ENCODE measurements at regions not wholly inside any gene's neighbourhood (a gene's known extent, or its start where the extent isn't known, plus 50 kb on each side); places are given as distances from the start of the nearest gene placed in this dataset.

DNA sequence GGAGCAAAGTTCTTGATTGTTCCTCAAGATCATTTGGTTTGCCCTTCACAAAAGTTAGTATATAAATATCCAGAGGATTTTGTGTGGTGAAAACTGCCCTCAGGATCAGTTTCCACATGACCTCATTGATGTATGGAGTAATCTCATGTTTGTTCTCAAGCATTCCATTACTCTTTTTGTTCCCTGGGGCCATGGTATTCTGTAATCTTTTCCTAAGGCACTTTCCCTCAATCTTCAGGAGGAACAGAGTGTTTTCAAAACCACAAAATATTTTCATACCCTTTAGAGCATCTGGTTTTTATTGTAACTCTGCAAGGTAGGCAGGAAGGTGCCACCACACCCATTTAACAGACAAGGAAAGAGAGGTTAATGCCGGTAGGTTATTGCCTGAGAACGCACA lies 99.6 kb downstream of the FAM181B start:
- TF ChIP-seq, protein P1, sequence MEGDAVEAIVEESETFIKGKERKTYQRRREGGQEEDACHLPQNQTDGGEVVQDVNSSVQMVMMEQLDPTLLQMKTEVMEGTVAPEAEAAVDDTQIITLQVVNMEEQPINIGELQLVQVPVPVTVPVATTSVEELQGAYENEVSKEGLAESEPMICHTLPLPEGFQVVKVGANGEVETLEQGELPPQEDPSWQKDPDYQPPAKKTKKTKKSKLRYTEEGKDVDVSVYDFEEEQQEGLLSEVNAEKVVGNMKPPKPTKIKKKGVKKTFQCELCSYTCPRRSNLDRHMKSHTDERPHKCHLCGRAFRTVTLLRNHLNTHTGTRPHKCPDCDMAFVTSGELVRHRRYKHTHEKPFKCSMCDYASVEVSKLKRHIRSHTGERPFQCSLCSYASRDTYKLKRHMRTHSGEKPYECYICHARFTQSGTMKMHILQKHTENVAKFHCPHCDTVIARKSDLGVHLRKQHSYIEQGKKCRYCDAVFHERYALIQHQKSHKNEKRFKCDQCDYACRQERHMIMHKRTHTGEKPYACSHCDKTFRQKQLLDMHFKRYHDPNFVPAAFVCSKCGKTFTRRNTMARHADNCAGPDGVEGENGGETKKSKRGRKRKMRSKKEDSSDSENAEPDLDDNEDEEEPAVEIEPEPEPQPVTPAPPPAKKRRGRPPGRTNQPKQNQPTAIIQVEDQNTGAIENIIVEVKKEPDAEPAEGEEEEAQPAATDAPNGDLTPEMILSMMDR (IDR thresholded peaks at IDR 0.05; ENCODE audit: insufficient read depth, low read length), result no peak
- TF ChIP-seq SPI1 (IDR thresholded peaks at IDR 0.05; ENCODE audit: borderline replicate concordance, low read depth), result no peak
- TF ChIP-seq, protein P2, sequence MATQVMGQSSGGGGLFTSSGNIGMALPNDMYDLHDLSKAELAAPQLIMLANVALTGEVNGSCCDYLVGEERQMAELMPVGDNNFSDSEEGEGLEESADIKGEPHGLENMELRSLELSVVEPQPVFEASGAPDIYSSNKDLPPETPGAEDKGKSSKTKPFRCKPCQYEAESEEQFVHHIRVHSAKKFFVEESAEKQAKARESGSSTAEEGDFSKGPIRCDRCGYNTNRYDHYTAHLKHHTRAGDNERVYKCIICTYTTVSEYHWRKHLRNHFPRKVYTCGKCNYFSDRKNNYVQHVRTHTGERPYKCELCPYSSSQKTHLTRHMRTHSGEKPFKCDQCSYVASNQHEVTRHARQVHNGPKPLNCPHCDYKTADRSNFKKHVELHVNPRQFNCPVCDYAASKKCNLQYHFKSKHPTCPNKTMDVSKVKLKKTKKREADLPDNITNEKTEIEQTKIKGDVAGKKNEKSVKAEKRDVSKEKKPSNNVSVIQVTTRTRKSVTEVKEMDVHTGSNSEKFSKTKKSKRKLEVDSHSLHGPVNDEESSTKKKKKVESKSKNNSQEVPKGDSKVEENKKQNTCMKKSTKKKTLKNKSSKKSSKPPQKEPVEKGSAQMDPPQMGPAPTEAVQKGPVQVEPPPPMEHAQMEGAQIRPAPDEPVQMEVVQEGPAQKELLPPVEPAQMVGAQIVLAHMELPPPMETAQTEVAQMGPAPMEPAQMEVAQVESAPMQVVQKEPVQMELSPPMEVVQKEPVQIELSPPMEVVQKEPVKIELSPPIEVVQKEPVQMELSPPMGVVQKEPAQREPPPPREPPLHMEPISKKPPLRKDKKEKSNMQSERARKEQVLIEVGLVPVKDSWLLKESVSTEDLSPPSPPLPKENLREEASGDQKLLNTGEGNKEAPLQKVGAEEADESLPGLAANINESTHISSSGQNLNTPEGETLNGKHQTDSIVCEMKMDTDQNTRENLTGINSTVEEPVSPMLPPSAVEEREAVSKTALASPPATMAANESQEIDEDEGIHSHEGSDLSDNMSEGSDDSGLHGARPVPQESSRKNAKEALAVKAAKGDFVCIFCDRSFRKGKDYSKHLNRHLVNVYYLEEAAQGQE (IDR thresholded peaks at IDR 0.05; ENCODE audit: insufficient replicate concordance, low read depth), result no peak
- no peak for TF ChIP-seq GABPA (IDR thresholded peaks at IDR 0.05; ENCODE audit: low read depth)
- TF ChIP-seq POLR2AphosphoS5 (IDR thresholded peaks at IDR 0.05; ENCODE audit: low read depth), result no peak

All from HL-60 (cell line).